Small intestine (tissue), 7 donors: ENCODE measurements at regions not wholly inside any gene's neighbourhood (a gene's known extent, or its start where the extent isn't known, plus 50 kb on each side); places are given as distances from the start of the nearest gene placed in this dataset.

ENCODE experiments used
- DNase-seq, 2 donors: peaks; one replicate each; pipeline versions ENCODE4 v3.0.0 to v3.0.0-alpha.2; 2013
- FAIRE-seq: peaks from 2 replicates; lab custom pipeline; 2012; peaks lifted over from hg19 to GRCh38; lab: Jason Lieb, UNC
- H3K27ac ChIP-seq, 3 donors: one replicate each; pipeline ENCODE4 v1.5.1; 2013; ENCODE audit warnings: low read length in 2 of 3, mild to moderate bottlenecking in 2 of 3, control low read depth in 1 of 3, inconsistent platforms in 1 of 3, low read depth in 1 of 3, moderate library complexity in 1 of 3
- H3K27me3 ChIP-seq, 3 donors: one replicate each; pipeline ENCODE4 v1.6.1; 2013; ENCODE audit warnings: low read length in 3 of 3, inconsistent platforms in 1 of 3; ENCODE audit not compliant: control insufficient read depth in 3 of 3, insufficient read depth in 3 of 3
- H3K36me3 ChIP-seq, 3 donors: one replicate each; pipeline ENCODE4 v1.6.1; 2013; ENCODE audit warnings: low read length in 3 of 3, inconsistent platforms in 1 of 3, low read depth in 1 of 3, mild to moderate bottlenecking in 1 of 3, moderate library complexity in 1 of 3; ENCODE audit not compliant: control insufficient read depth in 3 of 3, insufficient read depth in 2 of 3
- H3K4me1 ChIP-seq, 3 donors: one replicate each; pipeline ENCODE4 v1.6.1; 2013; ENCODE audit warnings: low read length in 2 of 3, inconsistent platforms in 1 of 3, low read depth in 1 of 3, mild to moderate bottlenecking in 1 of 3, moderate library complexity in 1 of 3; ENCODE audit not compliant: control insufficient read depth in 3 of 3, insufficient read depth in 2 of 3
- H3K4me3 ChIP-seq, 3 donors: one replicate each; pipeline ENCODE4 v1.5.1; 2013; ENCODE audit warnings: low read length in 3 of 3, control low read depth in 1 of 3, inconsistent platforms in 1 of 3, low read depth in 1 of 3, mild to moderate bottlenecking in 1 of 3, moderate library complexity in 1 of 3
- H3K9me3 ChIP-seq, 2 donors: one replicate each; pipeline ENCODE4 v1.6.1; 2013; ENCODE audit warnings: low read depth in 1 of 2, low read length in 1 of 2; ENCODE audit not compliant: control insufficient read depth in 2 of 2, insufficient read depth in 1 of 2
- WGBS, 3 donors: extraction: QIAGEN DNeasy Blood & Tissue Kit; methylation state at CpG; one replicate each; pipeline ENCODE4 v1.1.7; 2013; 5-methylcytosine and 5-hydroxymethylcytosine counted together
- donor health status: healthy with polysubstance abuse.
- donor health status: control.
- donor health status: control.
- donor health status: Bipolar disorder and iron deficiency.
- donor health status: healthy.

GRCh38 chr22:48267681-48268080, 1505.2 kb downstream of the TBC1D22A start:
- Histone ChIP-seq H3K36me3 (no peaks in the 10 kb centered on the region), H3K27me3 (peaks cover 0 to 2% (median 0%) of the 10 kb centered on the region in 3 donors), H3K9me3 (no peaks in the 10 kb centered on the region), H3K4me1 (no peaks in the 10 kb centered on the region), H3K4me3 (no peak overlapping the region), H3K27ac (no peak overlapping the region)
- DNase-seq (no peak), FAIRE-seq (no peak)
- 44 to 57% (median 44%) methylated on average over 10 of the region's 10 CpGs for WGBS, 3 donors

DNA sequence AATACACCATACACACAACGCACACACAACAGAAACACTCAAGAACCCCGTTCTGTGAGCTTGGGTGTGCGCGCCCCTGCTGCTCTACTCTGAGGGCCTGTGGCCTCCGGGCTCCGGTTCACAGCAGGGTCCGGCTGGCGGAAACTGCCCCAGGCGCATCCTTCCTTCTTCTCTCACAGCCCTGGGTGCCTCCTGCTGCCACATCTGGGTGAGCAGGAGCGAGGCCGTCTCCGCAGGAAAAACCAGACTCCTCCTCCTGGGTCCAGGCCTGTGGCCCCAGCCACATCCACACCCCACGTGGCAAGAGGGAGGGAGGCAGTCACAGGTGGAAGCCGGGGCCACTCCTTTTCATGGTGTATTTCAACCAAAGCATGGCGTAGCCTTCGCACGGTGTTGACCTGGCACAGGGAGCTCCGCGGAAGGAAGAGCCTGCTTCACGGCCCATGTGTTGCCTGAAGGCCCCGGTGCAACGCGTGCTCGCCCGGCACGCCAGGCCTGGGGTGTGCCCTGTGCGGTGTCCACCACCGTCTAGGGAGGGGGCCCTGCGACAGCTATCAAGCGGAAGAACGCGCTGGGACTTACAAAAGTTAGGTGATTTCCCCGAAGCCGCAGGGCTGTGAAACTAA, 1502.7 kb downstream of the TBC1D22A start:
- no peaks in the 10 kb centered on the region for H3K4me1 ChIP-seq
- FAIRE-seq (no peak), DNase-seq (no peak)
- H3K36me3 ChIP-seq = no peaks in the 10 kb centered on the region
- H3K4me3 ChIP-seq = no peak overlapping the region
- no peak overlapping the region for H3K27ac ChIP-seq
- H3K27me3 ChIP-seq = peaks cover 0 to 2% (median 0%) of the 10 kb centered on the region in 3 donors
- H3K9me3 ChIP-seq = no peaks in the 10 kb centered on the region
- 88 to 91% (median 90%) methylated on average over 34 of the region's 34 CpGs for WGBS, 3 donors

- no peak for FAIRE-seq
Observed at GRCh38 chr22:48264586-48264985, 1502.1 kb downstream of the TBC1D22A start.

DNA sequence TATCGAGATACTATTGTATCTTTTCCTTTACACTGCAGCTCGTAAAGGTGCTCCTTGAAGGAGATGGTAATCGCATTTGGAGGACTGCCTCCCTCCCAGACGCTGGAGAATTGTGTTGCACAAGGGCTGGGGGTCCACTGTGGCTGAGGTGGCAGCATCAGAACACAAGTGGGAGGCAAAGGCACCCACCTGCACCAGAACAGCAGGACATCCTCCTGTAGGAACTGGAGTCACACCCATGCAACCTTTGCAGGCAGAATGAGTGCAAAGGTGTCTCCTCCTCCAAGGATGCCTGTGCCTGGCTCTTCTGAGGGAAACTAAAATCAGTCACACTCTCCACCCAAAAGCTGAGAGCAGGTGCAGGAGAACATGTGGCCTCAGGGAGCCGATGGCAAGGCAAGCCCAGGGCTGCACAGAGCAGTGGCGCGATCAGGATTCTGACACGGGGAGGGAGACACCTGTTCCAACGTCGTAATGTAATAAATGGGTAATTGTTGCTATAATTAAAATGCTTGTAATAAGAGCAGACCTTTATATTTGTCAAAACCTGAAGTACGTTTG, 1501.4 kb downstream of the TBC1D22A start:
- Histone ChIP-seq H3K27me3 (peaks cover 0 to 2% (median 0%) of the 10 kb centered on the region in 3 donors), H3K4me3 (no peak overlapping the region), H3K4me1 (no peaks in the 10 kb centered on the region), H3K9me3 (no peaks in the 10 kb centered on the region), H3K36me3 (no peaks in the 10 kb centered on the region), H3K27ac (no peak overlapping the region)
- DNase-seq (no peak), FAIRE-seq (no peak)
- WGBS, 3 donors = 35 to 68% (median 43%) methylated on average over 11 of the region's 11 CpGs

More at GRCh38 chr22:48264586-48264985, 1502.1 kb downstream of the TBC1D22A start:
- Histone ChIP-seq H3K9me3 (no peaks in the 10 kb centered on the region), H3K27ac (no peak overlapping the region), H3K4me3 (no peak overlapping the region), H3K27me3 (peaks cover 0 to 2% (median 0%) of the 10 kb centered on the region in 3 donors), H3K36me3 (no peaks in the 10 kb centered on the region), H3K4me1 (no peaks in the 10 kb centered on the region)
- DNase-seq = no peak
- 86 to 90% (median 88%) methylated on average over 14 of the region's 14 CpGs for WGBS, 3 donors

- no peaks in the 10 kb centered on the region for H3K4me1 ChIP-seq
- peaks cover 0 to 2% (median 0%) of the 10 kb centered on the region in 3 donors for H3K27me3 ChIP-seq
- DNase-seq (no peak), FAIRE-seq (no peak)
- WGBS, 3 donors = 74 to 80% (median 77%) methylated on average over 7 of the region's 7 CpGs
- H3K36me3 ChIP-seq = no peaks in the 10 kb centered on the region
- no peak overlapping the region for H3K27ac ChIP-seq
- no peaks in the 10 kb centered on the region for H3K9me3 ChIP-seq
- no peak overlapping the region for H3K4me3 ChIP-seq
Observed at GRCh38 chr22:48263431-48263765, 1500.9 kb downstream of the TBC1D22A start.

GRCh38 chr22:48262596-48263430, 1500.4 kb downstream of the TBC1D22A start:
- no peaks in the 10 kb centered on the region for H3K36me3 ChIP-seq
- FAIRE-seq = no peak
- 69 to 85% (median 70%) methylated on average over 10 of the region's 10 CpGs for WGBS, 3 donors
- peaks cover 0 to 2% (median 0%) of the 10 kb centered on the region in 3 donors for H3K27me3 ChIP-seq
- H3K4me1 ChIP-seq = no peaks in the 10 kb centered on the region
- H3K4me3 ChIP-seq = no peak overlapping the region
- no peaks in the 10 kb centered on the region for H3K9me3 ChIP-seq
- H3K27ac ChIP-seq = no peak overlapping the region
- no peak for DNase-seq

DNA sequence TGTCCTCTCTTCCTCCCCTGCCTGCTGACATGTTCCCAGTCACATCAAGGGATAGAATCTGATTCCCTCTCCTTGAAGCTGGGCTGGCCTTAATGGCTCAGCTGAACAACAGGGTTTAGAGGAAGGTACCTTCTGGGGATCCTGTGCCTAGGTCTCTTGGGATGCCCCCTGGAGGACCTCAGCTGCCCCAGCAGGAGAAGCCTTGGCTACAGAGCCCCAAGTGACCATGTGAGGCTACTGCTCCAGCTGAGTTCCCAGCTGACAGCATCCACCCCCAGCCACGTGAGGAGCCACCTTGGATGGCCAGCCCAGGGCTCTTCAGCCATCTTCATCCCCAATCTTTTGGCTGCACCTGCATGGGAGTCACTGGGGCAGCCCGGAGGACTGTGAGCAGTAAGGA, 1499.3 kb downstream of the TBC1D22A start:
- no peaks in the 10 kb centered on the region for H3K4me1 ChIP-seq
- H3K27me3 ChIP-seq = peaks cover 0 to 2% (median 0%) of the 10 kb centered on the region in 3 donors
- no peak for FAIRE-seq
- no peaks in the 10 kb centered on the region for H3K36me3 ChIP-seq
- WGBS, 3 donors = 63 to 85% (median 76%) methylated on average over 2 of the region's 2 CpGs
- DNase-seq = no peak
- no peak overlapping the region for H3K4me3 ChIP-seq
- no peak overlapping the region for H3K27ac ChIP-seq
- H3K9me3 ChIP-seq = no peaks in the 10 kb centered on the region

- Histone ChIP-seq H3K36me3 (no peaks in the 10 kb centered on the region), H3K9me3 (no peaks in the 10 kb centered on the region), H3K4me1 (no peaks in the 10 kb centered on the region), H3K27ac (no peak overlapping the region), H3K4me3 (no peak overlapping the region), H3K27me3 (peaks cover 0 to 2% (median 0%) of the 10 kb centered on the region in 3 donors)
- WGBS, 3 donors = 91 to 95% (median 91%) methylated on average over 12 of the region's 12 CpGs
- DNase-seq = no peak
- FAIRE-seq = no peak
Observed at GRCh38 chr22:48261048-48261621, 1498.7 kb downstream of the TBC1D22A start.
